ENCODE measurements at regions not wholly inside any gene's neighbourhood (a gene's known extent, or its start where the extent isn't known, plus 50 kb on each side); places are given as distances from the start of the nearest gene placed in this dataset.

DNA sequence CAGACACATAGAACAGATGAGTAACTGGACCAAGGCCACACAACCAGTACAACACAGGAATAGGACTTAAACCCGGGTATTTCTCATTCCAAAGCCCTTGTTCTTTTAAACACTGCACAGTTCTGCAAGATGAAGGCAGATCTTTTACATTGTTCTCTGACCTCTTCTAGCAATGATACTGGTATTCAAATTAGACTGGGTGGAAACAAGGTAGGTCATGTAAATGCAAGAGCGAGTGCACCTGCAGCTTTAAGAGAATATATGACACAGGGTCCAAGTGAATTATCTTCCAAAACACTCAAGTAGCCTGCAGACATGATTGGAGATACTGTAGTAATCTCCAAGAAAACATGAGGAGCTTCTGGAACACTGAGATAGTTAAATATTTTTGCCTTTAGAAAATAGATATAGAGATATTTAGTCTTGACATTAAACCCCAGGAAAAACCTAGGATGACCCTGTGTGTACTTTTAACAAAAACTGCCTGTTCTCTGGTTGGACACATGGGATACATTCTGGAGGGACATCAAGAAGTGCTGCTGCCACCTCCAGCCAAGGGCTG, 130.6 kb upstream of the EPB41L4A start (continued):
- TF ChIP-seq, protein P1, sequence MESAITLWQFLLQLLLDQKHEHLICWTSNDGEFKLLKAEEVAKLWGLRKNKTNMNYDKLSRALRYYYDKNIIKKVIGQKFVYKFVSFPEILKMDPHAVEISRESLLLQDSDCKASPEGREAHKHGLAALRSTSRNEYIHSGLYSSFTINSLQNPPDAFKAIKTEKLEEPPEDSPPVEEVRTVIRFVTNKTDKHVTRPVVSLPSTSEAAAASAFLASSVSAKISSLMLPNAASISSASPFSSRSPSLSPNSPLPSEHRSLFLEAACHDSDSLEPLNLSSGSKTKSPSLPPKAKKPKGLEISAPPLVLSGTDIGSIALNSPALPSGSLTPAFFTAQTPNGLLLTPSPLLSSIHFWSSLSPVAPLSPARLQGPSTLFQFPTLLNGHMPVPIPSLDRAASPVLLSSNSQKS (CRISPR knock-in tag; IDR thresholded peaks at IDR 0.05), result no peak
- TF ChIP-seq, protein P2, sequence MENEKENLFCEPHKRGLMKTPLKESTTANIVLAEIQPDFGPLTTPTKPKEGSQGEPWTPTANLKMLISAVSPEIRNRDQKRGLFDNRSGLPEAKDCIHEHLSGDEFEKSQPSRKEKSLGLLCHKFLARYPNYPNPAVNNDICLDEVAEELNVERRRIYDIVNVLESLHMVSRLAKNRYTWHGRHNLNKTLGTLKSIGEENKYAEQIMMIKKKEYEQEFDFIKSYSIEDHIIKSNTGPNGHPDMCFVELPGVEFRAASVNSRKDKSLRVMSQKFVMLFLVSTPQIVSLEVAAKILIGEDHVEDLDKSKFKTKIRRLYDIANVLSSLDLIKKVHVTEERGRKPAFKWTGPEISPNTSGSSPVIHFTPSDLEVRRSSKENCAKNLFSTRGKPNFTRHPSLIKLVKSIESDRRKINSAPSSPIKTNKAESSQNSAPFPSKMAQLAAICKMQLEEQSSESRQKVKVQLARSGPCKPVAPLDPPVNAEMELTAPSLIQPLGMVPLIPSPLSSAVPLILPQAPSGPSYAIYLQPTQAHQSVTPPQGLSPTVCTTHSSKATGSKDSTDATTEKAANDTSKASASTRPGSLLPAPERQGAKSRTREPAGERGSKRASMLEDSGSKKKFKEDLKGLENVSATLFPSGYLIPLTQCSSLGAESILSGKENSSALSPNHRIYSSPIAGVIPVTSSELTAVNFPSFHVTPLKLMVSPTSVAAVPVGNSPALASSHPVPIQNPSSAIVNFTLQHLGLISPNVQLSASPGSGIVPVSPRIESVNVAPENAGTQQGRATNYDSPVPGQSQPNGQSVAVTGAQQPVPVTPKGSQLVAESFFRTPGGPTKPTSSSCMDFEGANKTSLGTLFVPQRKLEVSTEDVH (IDR thresholded peaks at IDR 0.05; ENCODE audit: low read depth, partially characterized antibody), result no peak
- TF ChIP-seq ARNT (IDR thresholded peaks at IDR 0.05) (peak; percentile 28 to 50; a peak in 1 of 4 replicates), ZC3H11A (IDR thresholded peaks at IDR 0.05; ENCODE audit: low read depth, low read length) (no peak), MED1 (CRISPR knock-in tag; IDR thresholded peaks at IDR 0.05; ENCODE audit: borderline replicate concordance) (no peak), STAT5B (CRISPR knock-in tag; IDR thresholded peaks at IDR 0.05) (no peak), PCBP1 (IDR thresholded peaks at IDR 0.05; ENCODE audit: low read depth, low read length, poor library complexity, severe bottlenecking) (no peak), ZBTB1 (CRISPR knock-in tag; IDR thresholded peaks at IDR 0.05; ENCODE audit: borderline replicate concordance, low read depth) (no peak), ZNF212 (CRISPR knock-in tag; IDR thresholded peaks at IDR 0.05) (no peak), RBM22 (IDR thresholded peaks at IDR 0.05; ENCODE audit: low read depth, low read length, poor library complexity, severe bottlenecking) (no peak), ILF3 (IDR thresholded peaks at IDR 0.05; ENCODE audit: borderline replicate concordance) (no peak), ZNF561 (CRISPR knock-in tag; conservative IDR thresholded peaks at IDR 0.05) (no peak), SRSF9 (IDR thresholded peaks at IDR 0.05; ENCODE audit: borderline replicate concordance, low read depth, low read length) (no peak), FIP1L1 (IDR thresholded peaks at IDR 0.05; ENCODE audit: low read depth, low read length, poor library complexity, severe bottlenecking) (no peak), SMARCA4 (IDR thresholded peaks at IDR 0.05) (peak; percentile 76), ZNF224 (CRISPR knock-in tag; IDR thresholded peaks at IDR 0.05) (no peak), FOXK1 (CRISPR knock-in tag; IDR thresholded peaks at IDR 0.05; ENCODE audit: borderline replicate concordance) (no peak), OTX1 (CRISPR knock-in tag; IDR thresholded peaks at IDR 0.05) (no peak), ZNF253 (CRISPR knock-in tag; conservative IDR thresholded peaks at IDR 0.05) (no peak), TBP (optimal IDR thresholded peaks at IDR 0.05; ENCODE audit: low read depth, low read length) (no peak)
- TF ChIP-seq, protein P3, sequence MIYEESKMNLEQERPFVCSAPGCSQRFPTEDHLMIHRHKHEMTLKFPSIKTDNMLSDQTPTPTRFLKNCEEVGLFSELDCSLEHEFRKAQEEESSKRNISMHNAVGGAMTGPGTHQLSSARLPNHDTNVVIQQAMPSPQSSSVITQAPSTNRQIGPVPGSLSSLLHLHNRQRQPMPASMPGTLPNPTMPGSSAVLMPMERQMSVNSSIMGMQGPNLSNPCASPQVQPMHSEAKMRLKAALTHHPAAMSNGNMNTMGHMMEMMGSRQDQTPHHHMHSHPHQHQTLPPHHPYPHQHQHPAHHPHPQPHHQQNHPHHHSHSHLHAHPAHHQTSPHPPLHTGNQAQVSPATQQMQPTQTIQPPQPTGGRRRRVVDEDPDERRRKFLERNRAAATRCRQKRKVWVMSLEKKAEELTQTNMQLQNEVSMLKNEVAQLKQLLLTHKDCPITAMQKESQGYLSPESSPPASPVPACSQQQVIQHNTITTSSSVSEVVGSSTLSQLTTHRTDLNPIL (CRISPR knock-in tag; IDR thresholded peaks at IDR 0.05), result no peak
- TF ChIP-seq, protein P4, sequence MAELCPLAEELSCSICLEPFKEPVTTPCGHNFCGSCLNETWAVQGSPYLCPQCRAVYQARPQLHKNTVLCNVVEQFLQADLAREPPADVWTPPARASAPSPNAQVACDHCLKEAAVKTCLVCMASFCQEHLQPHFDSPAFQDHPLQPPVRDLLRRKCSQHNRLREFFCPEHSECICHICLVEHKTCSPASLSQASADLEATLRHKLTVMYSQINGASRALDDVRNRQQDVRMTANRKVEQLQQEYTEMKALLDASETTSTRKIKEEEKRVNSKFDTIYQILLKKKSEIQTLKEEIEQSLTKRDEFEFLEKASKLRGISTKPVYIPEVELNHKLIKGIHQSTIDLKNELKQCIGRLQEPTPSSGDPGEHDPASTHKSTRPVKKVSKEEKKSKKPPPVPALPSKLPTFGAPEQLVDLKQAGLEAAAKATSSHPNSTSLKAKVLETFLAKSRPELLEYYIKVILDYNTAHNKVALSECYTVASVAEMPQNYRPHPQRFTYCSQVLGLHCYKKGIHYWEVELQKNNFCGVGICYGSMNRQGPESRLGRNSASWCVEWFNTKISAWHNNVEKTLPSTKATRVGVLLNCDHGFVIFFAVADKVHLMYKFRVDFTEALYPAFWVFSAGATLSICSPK (IDR thresholded peaks at IDR 0.05; ENCODE audit: borderline replicate concordance), result no peak
- TF ChIP-seq, protein P5, sequence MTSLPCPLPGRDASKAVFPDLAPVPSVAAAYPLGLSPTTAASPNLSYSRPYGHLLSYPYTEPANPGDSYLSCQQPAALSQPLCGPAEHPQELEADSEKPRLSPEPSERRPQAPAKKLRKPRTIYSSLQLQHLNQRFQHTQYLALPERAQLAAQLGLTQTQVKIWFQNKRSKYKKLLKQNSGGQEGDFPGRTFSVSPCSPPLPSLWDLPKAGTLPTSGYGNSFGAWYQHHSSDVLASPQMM (CRISPR knock-in tag; IDR thresholded peaks at IDR 0.05), result no peak
